HFFc6 (cell line): ENCODE measurements at regions not wholly inside any gene's neighbourhood (a gene's known extent, or its start where the extent isn't known, plus 50 kb on each side); places are given as distances from the start of the nearest gene placed in this dataset.

ENCODE experiments used
- DNase-seq: peaks from one replicate; pipeline ENCODE4 v3.0.0-alpha.2; 2018
- H3K27ac Mint-ChIP-seq: 2 replicates; pipeline ENCODE4 v1.8.0; 2020; ENCODE audit warnings: mild to moderate bottlenecking, mixed read lengths
- H3K27me3 Mint-ChIP-seq: 2 replicates; pipeline ENCODE4 v1.8.0; 2021; ENCODE audit warnings: mild to moderate bottlenecking, moderate library complexity, mixed read lengths; ENCODE audit not compliant: insufficient read depth
- H3K36me3 Mint-ChIP-seq: 2 replicates; pipeline ENCODE4 v1.8.0; 2021; ENCODE audit warnings: low read depth, mixed read lengths
- H3K4me1 Mint-ChIP-seq: 2 replicates; pipeline ENCODE4 v1.8.0; 2020; ENCODE audit warnings: low read depth, mixed read lengths
- H3K4me3 Mint-ChIP-seq: 2 replicates; pipeline ENCODE4 v1.8.0; 2020; ENCODE audit warnings: mild to moderate bottlenecking, moderate library complexity, mixed read lengths
- H3K9me3 Mint-ChIP-seq: 2 replicates; pipeline ENCODE4 v1.8.0; 2020; ENCODE audit warnings: mild to moderate bottlenecking, mixed read lengths
- TF ChIP-seq, protein P1 (sequence below): fragments of 200-600 bp; sonication (generic); IDR thresholded peaks from 2 replicates; pipeline ENCODE4 v1.5.0; 2021; ENCODE audit warnings: antibody characterized with exemption, mild to moderate bottlenecking

DNA sequence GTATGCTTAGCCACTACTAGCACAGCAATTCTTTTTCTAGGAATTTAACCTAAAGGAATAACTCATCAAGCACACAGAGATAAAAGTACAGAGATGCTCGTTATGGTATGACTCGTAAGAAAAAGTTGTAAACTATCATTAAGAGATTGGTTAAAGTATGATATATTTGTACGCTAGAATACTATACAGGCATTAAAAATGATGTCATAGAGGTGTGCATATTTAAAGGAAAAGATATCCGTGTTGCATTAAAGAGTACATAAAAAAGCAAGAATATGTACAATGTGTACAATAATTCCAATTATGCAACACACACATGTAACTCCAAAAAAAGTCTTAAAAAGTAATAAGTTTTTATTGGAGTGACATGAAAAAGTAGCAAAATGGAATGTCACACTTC is 54.5 kb upstream of the PALM2AKAP2 start:
- Mint-ChIP-seq H3K4me3 (no peak overlapping the region), H3K4me1 (peaks cover 5% of the 10 kb centered on the region; the same call in 1 of the 2 replicates), H3K27me3 (peaks cover 3% of the 10 kb centered on the region), H3K36me3 (no peaks in the 10 kb centered on the region), H3K9me3 (no peaks in the 10 kb centered on the region), H3K27ac (no peak overlapping the region)
- TF ChIP-seq, protein P1, sequence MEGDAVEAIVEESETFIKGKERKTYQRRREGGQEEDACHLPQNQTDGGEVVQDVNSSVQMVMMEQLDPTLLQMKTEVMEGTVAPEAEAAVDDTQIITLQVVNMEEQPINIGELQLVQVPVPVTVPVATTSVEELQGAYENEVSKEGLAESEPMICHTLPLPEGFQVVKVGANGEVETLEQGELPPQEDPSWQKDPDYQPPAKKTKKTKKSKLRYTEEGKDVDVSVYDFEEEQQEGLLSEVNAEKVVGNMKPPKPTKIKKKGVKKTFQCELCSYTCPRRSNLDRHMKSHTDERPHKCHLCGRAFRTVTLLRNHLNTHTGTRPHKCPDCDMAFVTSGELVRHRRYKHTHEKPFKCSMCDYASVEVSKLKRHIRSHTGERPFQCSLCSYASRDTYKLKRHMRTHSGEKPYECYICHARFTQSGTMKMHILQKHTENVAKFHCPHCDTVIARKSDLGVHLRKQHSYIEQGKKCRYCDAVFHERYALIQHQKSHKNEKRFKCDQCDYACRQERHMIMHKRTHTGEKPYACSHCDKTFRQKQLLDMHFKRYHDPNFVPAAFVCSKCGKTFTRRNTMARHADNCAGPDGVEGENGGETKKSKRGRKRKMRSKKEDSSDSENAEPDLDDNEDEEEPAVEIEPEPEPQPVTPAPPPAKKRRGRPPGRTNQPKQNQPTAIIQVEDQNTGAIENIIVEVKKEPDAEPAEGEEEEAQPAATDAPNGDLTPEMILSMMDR: no peak
- DNase-seq: no peak

DNA sequence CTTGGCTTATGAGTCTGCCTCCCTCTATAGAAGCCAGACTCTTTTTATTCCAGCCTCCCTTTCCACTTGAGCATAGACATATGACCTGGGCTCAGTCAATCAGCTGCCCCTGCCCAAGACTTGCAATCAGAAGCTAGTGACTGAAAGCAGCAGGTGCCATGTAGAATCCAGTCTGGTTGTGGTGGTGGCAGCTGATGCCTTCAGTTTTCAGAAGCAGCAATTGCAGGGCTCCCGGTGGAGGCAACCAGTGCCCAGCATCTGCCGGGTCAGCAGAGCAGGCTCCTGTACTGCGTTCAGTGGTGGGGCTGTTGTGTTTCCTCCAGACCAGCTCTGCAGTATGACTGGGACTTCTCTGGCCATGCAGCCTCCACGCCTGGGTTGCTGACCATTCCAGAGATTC is 53.9 kb upstream of the PALM2AKAP2 start:
- H3K4me3 Mint-ChIP-seq: no peak overlapping the region
- no peak overlapping the region for H3K27ac Mint-ChIP-seq
- DNase-seq: no peak
- peaks cover 3% of the 10 kb centered on the region for H3K27me3 Mint-ChIP-seq
- H3K4me1 Mint-ChIP-seq: peaks cover 5% of the 10 kb centered on the region; the same call in 1 of the 2 replicates
- no peaks in the 10 kb centered on the region for H3K9me3 Mint-ChIP-seq
- TF ChIP-seq, protein P1: no peak
- H3K36me3 Mint-ChIP-seq: no peaks in the 10 kb centered on the region

DNA sequence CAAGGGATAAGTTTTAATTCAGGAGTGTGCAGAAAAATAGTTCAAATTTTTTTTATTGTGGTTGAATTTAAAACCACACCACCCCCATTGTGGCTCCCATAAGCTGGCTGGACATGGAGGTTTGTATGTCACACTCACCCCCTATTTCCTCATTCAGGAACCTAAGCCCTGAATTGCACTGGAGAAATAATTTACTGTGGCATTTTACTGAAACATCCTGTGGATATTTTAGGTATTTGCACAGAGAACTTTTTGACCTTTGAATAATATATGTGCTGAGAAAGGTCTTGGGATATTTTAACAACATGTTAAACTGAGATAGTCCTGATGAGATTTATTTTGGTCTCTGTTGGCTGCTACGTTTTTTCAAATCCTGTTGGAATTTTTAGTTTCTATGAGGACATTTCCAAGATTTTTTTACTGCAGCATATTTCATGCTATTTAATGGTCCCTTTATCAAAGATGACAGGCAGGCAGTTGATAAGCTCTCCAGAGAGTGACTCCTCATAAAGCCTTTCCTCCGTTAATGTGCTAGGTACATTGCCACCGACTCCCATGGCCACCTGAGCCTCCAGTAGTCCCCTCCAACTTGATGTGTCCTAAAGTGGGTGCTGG is 51.2 kb upstream of the PALM2AKAP2 start:
- DNase-seq: no peak
- no peak overlapping the region for H3K4me3 Mint-ChIP-seq
- TF ChIP-seq, protein P1: no peak
- no peak overlapping the region for H3K27ac Mint-ChIP-seq
- H3K4me1 Mint-ChIP-seq: peaks cover 10% of the 10 kb centered on the region
- H3K36me3 Mint-ChIP-seq: no peaks in the 10 kb centered on the region
- peaks cover 3% of the 10 kb centered on the region for H3K27me3 Mint-ChIP-seq
- H3K9me3 Mint-ChIP-seq: no peaks in the 10 kb centered on the region

DNA sequence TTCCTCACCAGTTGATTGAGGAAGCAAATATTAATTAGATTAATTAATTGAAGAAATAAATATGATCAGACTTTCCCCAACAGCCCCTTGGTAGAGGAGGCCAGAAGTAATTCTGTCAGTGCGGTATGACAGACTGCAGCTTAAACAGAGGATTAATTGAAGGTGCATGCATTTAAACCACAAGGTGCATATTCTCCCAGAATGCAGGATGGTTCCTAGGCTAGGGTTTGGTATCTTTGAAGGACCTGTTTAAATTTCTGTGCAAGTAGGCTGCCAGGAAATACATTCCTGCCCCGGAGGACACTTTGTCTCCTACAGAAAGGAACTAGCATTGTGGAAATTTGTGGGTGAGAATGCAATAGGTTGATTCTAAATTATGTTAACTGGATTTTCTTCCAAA is 50.5 kb upstream of the PALM2AKAP2 start:
- H3K4me1 Mint-ChIP-seq: peaks cover 13% of the 10 kb centered on the region
- TF ChIP-seq, protein P1: no peak
- H3K27ac Mint-ChIP-seq: no peak overlapping the region
- H3K9me3 Mint-ChIP-seq: no peaks in the 10 kb centered on the region
- peaks cover 3% of the 10 kb centered on the region for H3K27me3 Mint-ChIP-seq
- no peaks in the 10 kb centered on the region for H3K36me3 Mint-ChIP-seq
- no peak for DNase-seq
- H3K4me3 Mint-ChIP-seq: no peak overlapping the region
